A549 (cell line): ENCODE measurements at regions not wholly inside any gene's neighbourhood (a gene's known extent, or its start where the extent isn't known, plus 50 kb on each side); places are given as distances from the start of the nearest gene placed in this dataset.

Source experiments
- ATAC-seq, 2 experiments: fragments of 200-7000 bp in 1 of 2; fragments of >200 bp in 1 of 2; cut with Nextera tagmentation in 1 of 2; cut with Tn5 transposase in 1 of 2; 3 replicates each; pipeline versions ENCODE4 v1.8.0 to v1.9.1; 2018 to 2020; ENCODE audit warnings: mild to moderate bottlenecking in 1 of 2, moderate library complexity in 1 of 2
- CTCF ChIA-PET: fragments of 300-600 bp; sonication (Branson Sonifier 250); formaldehyde crosslinking; extraction: SDS; loops from one replicate; lab custom pipeline; 2021; ENCODE audit warnings: antibody characterized with exemption, inconsistent platforms; lab: Yijun Ruan, JAX
- POLR2A ChIA-PET: fragments of 350-600 bp; formaldehyde crosslinking; extraction: SDS; loops from one replicate; lab custom pipeline; 2021; ENCODE audit warnings: antibody characterized with exemption, inconsistent platforms; lab: Yijun Ruan, JAX
- DNase-seq, 2 experiments: peaks; one replicate each; pipeline versions ENCODE4 v3.0.0 to v3.0.0-alpha.2; 2011 to 2016; ENCODE audit warnings: low read depth in 1 of 2, low spot score in 1 of 2
- FAIRE-seq: peaks from 2 replicates; lab custom pipeline; 2011; peaks lifted over from hg19 to GRCh38; lab: Jason Lieb, UNC
- H3K27ac ChIP-seq, 2 experiments: fragments of >200 bp; sonication (Bioruptor Twin); formaldehyde crosslinking; 3 replicates each; pipeline ENCODE4 v1.5.1; 2016 to 2017
- H3K4me1 ChIP-seq: fragments of >200 bp; sonication (Bioruptor Twin); formaldehyde crosslinking; 3 replicates; pipeline ENCODE4 v1.6.1; 2016
- H3K4me2 ChIP-seq: fragments of >200 bp; sonication (Bioruptor Twin); formaldehyde crosslinking; 3 replicates; pipeline ENCODE4 v1.6.1; 2016
- H3K4me3 ChIP-seq: fragments of >200 bp; sonication (Bioruptor Twin); formaldehyde crosslinking; 3 replicates; pipeline ENCODE4 v1.5.1; 2016
- H3K9me3 ChIP-seq: fragments of >200 bp; sonication (Bioruptor Twin); formaldehyde crosslinking; 3 replicates; pipeline ENCODE4 v1.6.1; 2016
- CBX2 ChIP-seq: fragments of 200-600 bp; sonication (generic); IDR thresholded peaks from 2 replicates; pipeline ENCODE4 v1.6.1; 2016; ENCODE audit warnings: low read depth, mild to moderate bottlenecking, borderline replicate concordance
- CBX8 ChIP-seq: fragments of 200-600 bp; sonication (generic); IDR thresholded peaks from 2 replicates; pipeline ENCODE4 v1.6.1; 2016
- CHD2 ChIP-seq: fragments of 150-350 bp; IDR thresholded peaks from 2 replicates; pipeline ENCODE4 v1.6.1; 2014; ENCODE audit warnings: low read length; ENCODE audit not compliant: partially characterized antibody
- EHF ChIP-seq: fragments of 250-450 bp; sonication (Bioruptor Pico); IDR thresholded peaks from 2 replicates; pipeline ENCODE4 v1.5.0; 2020; ENCODE audit warnings: mild to moderate bottlenecking
- EP300 ChIP-seq, 2 experiments: fragments of >200 bp; sonication (Bioruptor Twin); formaldehyde crosslinking; IDR thresholded peaks; 2 replicates in 1 of 2; 3 replicates in 1 of 2; pipeline ENCODE4 v1.6.1; 2016 to 2017
- HDAC2 ChIP-seq: fragments of 200-600 bp; sonication (generic); IDR thresholded peaks from 2 replicates; pipeline ENCODE4 v1.6.1; 2016
- HEYL ChIP-seq: fragments of 250-450 bp; sonication (Bioruptor Pico); IDR thresholded peaks from 2 replicates; pipeline ENCODE4 v1.8.0; 2021; ENCODE audit warnings: mild to moderate bottlenecking, moderate library complexity
- HOXA7 ChIP-seq: fragments of 250-450 bp; sonication (Bioruptor Pico); IDR thresholded peaks from 2 replicates; pipeline ENCODE4 v1.5.0; 2020; ENCODE audit warnings: mild to moderate bottlenecking, moderate library complexity
- HOXB5 ChIP-seq: fragments of 250-450 bp; sonication (Bioruptor Pico); IDR thresholded peaks from 2 replicates; pipeline ENCODE4 v1.5.0; 2020; ENCODE audit warnings: mild to moderate bottlenecking, moderate library complexity
- MAZ ChIP-seq: fragments of 150-350 bp; IDR thresholded peaks from 2 replicates; pipeline ENCODE4 v1.6.1; 2014; ENCODE audit warnings: antibody characterized with exemption, low read depth, low read length, borderline replicate concordance
- NPAS2 ChIP-seq: fragments of 250-450 bp; sonication (Bioruptor Pico); IDR thresholded peaks from 2 replicates; pipeline ENCODE4 v1.8.0; 2022; ENCODE audit warnings: mild to moderate bottlenecking, moderate library complexity, borderline replicate concordance
- POLR2A ChIP-seq: IDR thresholded peaks from 2 replicates; pipeline ENCODE4 v1.6.1; 2012; ENCODE audit warnings: mild to moderate bottlenecking, low read length
- POLR2AphosphoS2 ChIP-seq: conservative IDR thresholded peaks from 2 replicates; pipeline ENCODE4 v1.6.1; 2012; ENCODE audit warnings: low read length, improper control_type of control experiment, inconsistent platforms
- RAD21 ChIP-seq, 2 experiments: fragments of >200 bp in 1 of 2; sonication (Bioruptor Twin) in 1 of 2; formaldehyde crosslinking in 1 of 2; IDR thresholded peaks in 1 of 2; conservative IDR thresholded peaks in 1 of 2; 2 replicates in 1 of 2; 3 replicates in 1 of 2; pipeline ENCODE4 v1.6.1; 2012 to 2018; ENCODE audit warnings: inconsistent platforms in 1 of 2
- RCOR1 ChIP-seq: fragments of 150-350 bp; IDR thresholded peaks from 2 replicates; pipeline ENCODE4 v1.6.1; 2014; ENCODE audit warnings: antibody characterized with exemption, low read length, low read depth
- TFCP2L1 ChIP-seq: fragments of 250-450 bp; sonication (Bioruptor Pico); IDR thresholded peaks from 2 replicates; pipeline ENCODE4 v1.5.0; 2021; ENCODE audit warnings: mild to moderate bottlenecking
- TP53 ChIP-seq: fragments of 250-450 bp; sonication (Bioruptor Pico); IDR thresholded peaks from 2 replicates; pipeline ENCODE4 v1.5.0; 2021; ENCODE audit warnings: mild to moderate bottlenecking, moderate library complexity
- ZSCAN20 ChIP-seq: fragments of 250-450 bp; sonication (Bioruptor Pico); IDR thresholded peaks from 2 replicates; pipeline ENCODE4 v1.8.0; 2022; ENCODE audit warnings: mild to moderate bottlenecking, moderate library complexity
- WGBS: methylation state at CpG from one replicate; pipeline ENCODE4 v1.1.6; 2017; ENCODE audit errors: missing lambda C conversion rate; 5-methylcytosine and 5-hydroxymethylcytosine counted together
- TF ChIP-seq, protein P1 (sequence below): fragments of 250-450 bp; sonication (Bioruptor Pico); IDR thresholded peaks from 2 replicates; pipeline ENCODE4 v1.5.0; 2021; ENCODE audit warnings: mild to moderate bottlenecking, moderate library complexity, borderline replicate concordance
- TF ChIP-seq, protein P2 (sequence below): IDR thresholded peaks from 2 replicates; pipeline ENCODE4 v1.6.1; 2012
- TF ChIP-seq, protein P3 (sequence below): fragments of 250-450 bp; sonication (Bioruptor Pico); IDR thresholded peaks from 2 replicates; pipeline ENCODE4 v1.5.0; 2020; ENCODE audit warnings: low read depth, mild to moderate bottlenecking, moderate library complexity
- TF ChIP-seq, protein P4 (sequence below): fragments of >200 bp; sonication (Bioruptor Twin); formaldehyde crosslinking; IDR thresholded peaks from 3 replicates; pipeline ENCODE4 v1.5.1; 2016

DNA sequence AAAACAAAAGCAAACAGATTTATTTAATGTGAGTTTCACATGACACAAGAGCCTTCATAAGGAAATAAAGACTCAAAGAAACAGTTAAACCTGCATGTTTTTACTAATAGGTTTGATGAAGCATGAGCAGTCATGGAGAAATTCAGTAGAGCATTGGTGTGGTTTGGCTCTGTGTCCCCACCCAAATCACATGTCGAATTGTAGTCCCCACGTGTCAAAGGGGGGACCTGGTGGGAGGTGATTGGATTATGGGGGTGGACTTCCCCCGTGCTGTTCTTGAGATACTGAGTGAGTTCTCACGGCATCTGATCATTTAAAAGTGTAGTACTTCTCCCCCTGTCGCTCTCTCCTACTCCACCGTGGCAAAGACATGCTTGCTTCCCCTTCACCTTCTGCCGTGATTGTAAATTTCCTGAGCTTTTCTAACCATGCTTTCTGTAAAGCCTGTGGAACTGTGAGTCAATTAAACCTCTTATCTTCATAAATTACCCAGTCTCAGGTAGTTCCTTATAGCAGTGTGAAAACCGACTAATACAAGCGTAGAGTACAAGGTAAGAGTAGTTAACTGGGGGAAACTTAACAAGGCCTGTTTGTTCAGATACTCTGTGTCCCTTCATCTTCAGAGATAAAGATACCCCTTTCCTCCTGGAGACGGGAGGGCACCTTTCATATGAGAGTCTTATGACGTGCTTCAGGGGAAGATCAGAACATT, 354.8 kb downstream of the SIPA1L2 start (continued):
- TF ChIP-seq EHF, result no peak

DNA sequence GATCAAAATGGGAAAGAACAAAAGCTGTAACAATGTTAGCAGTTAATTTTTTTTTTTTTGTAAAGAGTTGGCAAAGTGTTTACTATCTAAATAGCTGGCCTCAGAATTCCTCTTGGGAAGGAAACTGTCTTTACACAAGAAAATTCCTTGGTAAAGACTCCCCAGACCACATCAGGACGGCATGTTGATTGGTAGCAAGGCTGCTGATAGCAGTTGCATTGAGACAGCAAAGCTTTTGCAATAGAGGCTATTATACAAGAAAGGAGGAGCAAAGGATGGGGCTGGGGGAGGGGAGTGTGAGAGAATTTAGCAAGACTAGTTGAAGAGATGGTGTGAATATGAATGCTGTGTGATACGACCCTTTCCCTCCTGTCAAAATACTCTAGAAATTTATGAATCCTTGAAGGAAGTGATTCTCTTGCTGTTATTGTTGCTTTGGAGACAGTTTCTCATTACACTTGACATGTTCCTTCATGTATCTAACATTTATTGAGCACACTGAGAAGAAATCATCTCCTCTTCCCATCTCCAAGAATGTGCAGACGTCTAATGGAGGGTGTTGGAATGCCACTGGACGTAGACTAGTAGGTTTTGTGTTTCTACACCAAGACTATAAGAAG, 355.6 kb downstream of the SIPA1L2 start:
- WGBS, result 68% methylated on average over 4 of the region's 4 CpGs
- no peak for DNase-seq
- no peak overlapping the region for H3K4me3 ChIP-seq
- H3K27ac ChIP-seq, result no peak overlapping the region
- POLR2A ChIA-PET, result no interaction called here
- TF ChIP-seq MAZ (no peak), HOXB5 (CRISPR knock-in tag) (no peak), HDAC2 (no peak), TP53 (CRISPR knock-in tag) (no peak), CHD2 (no peak), RAD21 (conservative IDR thresholded peaks at IDR 0.05 in 1 of 2, IDR thresholded peaks at IDR 0.05 in 1 of 2) (no peak), POLR2AphosphoS2 (no peak)
- TF ChIP-seq, protein P1, sequence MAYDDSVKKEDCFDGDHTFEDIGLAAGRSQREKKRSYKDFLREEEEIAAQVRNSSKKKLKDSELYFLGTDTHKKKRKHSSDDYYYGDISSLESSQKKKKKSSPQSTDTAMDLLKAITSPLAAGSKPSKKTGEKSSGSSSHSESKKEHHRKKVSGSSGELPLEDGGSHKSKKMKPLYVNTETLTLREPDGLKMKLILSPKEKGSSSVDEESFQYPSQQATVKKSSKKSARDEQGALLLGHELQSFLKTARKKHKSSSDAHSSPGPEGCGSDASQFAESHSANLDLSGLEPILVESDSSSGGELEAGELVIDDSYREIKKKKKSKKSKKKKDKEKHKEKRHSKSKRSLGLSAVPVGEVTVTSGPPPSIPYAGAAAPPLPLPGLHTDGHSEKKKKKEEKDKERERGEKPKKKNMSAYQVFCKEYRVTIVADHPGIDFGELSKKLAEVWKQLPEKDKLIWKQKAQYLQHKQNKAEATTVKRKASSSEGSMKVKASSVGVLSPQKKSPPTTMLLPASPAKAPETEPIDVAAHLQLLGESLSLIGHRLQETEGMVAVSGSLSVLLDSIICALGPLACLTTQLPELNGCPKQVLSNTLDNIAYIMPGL (CRISPR knock-in tag), result no peak
- TF ChIP-seq, protein P2, sequence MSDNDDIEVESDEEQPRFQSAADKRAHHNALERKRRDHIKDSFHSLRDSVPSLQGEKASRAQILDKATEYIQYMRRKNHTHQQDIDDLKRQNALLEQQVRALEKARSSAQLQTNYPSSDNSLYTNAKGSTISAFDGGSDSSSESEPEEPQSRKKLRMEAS, result no peak
- TF ChIP-seq, protein P3, sequence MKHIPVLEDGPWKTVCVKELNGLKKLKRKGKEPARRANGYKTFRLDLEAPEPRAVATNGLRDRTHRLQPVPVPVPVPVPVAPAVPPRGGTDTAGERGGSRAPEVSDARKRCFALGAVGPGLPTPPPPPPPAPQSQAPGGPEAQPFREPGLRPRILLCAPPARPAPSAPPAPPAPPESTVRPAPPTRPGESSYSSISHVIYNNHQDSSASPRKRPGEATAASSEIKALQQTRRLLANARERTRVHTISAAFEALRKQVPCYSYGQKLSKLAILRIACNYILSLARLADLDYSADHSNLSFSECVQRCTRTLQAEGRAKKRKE (CRISPR knock-in tag), result no peak
- no peaks in the 10 kb centered on the region for H3K9me3 ChIP-seq
- CTCF ChIA-PET, result interaction anchor here (1.1 kb wide), 1 partner anchor 14 kb away, joined by 5 read pairs; no protein-coding TSS in a partner anchor
- ATAC-seq, result no peak
- H3K4me1 ChIP-seq, result no peaks in the 10 kb centered on the region
- no peak for FAIRE-seq
- H3K4me2 ChIP-seq, result no peak overlapping the region

DNA sequence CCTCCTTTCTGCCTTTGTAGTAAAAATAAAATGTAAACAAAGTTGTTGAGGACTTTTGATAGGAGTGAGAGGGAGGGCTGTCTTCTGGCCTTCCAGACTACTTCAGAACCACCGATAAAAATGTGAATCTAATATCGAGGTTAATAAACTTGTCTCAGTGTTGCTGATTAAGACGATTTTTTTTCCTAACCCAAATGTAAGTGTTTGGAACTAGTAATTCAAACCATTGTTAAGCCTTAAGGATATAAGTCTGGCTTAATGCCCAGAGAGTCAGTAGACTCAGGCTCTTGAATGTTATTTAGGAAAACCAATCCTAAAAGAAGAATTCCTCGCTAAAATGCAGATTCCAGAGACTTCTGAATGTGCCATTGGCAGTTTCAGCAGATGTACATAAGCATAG, 356.9 kb downstream of the SIPA1L2 start:
- CTCF ChIA-PET, result no interaction called here
- TF ChIP-seq, protein P4, sequence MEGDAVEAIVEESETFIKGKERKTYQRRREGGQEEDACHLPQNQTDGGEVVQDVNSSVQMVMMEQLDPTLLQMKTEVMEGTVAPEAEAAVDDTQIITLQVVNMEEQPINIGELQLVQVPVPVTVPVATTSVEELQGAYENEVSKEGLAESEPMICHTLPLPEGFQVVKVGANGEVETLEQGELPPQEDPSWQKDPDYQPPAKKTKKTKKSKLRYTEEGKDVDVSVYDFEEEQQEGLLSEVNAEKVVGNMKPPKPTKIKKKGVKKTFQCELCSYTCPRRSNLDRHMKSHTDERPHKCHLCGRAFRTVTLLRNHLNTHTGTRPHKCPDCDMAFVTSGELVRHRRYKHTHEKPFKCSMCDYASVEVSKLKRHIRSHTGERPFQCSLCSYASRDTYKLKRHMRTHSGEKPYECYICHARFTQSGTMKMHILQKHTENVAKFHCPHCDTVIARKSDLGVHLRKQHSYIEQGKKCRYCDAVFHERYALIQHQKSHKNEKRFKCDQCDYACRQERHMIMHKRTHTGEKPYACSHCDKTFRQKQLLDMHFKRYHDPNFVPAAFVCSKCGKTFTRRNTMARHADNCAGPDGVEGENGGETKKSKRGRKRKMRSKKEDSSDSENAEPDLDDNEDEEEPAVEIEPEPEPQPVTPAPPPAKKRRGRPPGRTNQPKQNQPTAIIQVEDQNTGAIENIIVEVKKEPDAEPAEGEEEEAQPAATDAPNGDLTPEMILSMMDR, result no peak
- TF ChIP-seq POLR2A (no peak), CBX8 (no peak), TFCP2L1 (CRISPR knock-in tag) (no peak), NPAS2 (CRISPR knock-in tag) (no peak), ZSCAN20 (CRISPR knock-in tag) (no peak), TP53 (CRISPR knock-in tag) (no peak), CBX2 (no peak), HOXA7 (no peak), HOXB5 (CRISPR knock-in tag) (no peak), RCOR1 (no peak), EP300 (IDR thresholded peaks at IDR 0.05) (no peak), HEYL (CRISPR knock-in tag) (no peak)
- TF ChIP-seq, all 56 proteins: peak for 0
- no peak overlapping the region for H3K4me2 ChIP-seq
- POLR2A ChIA-PET, result no interaction called here
- no peak overlapping the region for H3K27ac ChIP-seq
- no peaks in the 10 kb centered on the region for H3K9me3 ChIP-seq
- H3K4me1 ChIP-seq, result no peaks in the 10 kb centered on the region
- 81% methylated on average over 4 of the region's 4 CpGs for WGBS
- H3K4me3 ChIP-seq, result no peak overlapping the region
- DNase-seq (no peak), ATAC-seq (no peak), FAIRE-seq (no peak)
